Tibial nerve (tissue), 4 donors: ENCODE measurements at regions not wholly inside any gene's neighbourhood (a gene's known extent, or its start where the extent isn't known, plus 50 kb on each side); places are given as distances from the start of the nearest gene placed in this dataset.
"Not testable (repeated sequence)": the region's sequence is repeated elsewhere in the genome, so short reads cannot be mapped to it uniquely, and the experiment has no call there.

ENCODE experiments used
- DNase-seq, 2 donors: peaks; one replicate each; pipeline ENCODE4 v3.0.0-alpha.2; 2019; ENCODE audit warnings: low spot score in 2 of 2
- H3K27ac ChIP-seq, 4 donors: fragments of 200-600 bp; sonication (generic) in 3 of 4; one replicate each; pipeline ENCODE4 v1.5.1; 2017 to 2019; ENCODE audit warnings: mild to moderate bottlenecking in 1 of 4
- H3K27me3 ChIP-seq, 2 donors: fragments of 200-600 bp; sonication (generic) in 1 of 2; one replicate each; pipeline versions ENCODE4 v1.5.1 to v1.6.0; 2017 to 2019
- H3K36me3 ChIP-seq, 3 donors: fragments of 200-600 bp; sonication (generic); one replicate each; pipeline ENCODE4 v1.5.1; 2018 to 2019
- H3K4me1 ChIP-seq, 4 donors: fragments of 200-600 bp; sonication (generic) in 3 of 4; one replicate each; pipeline ENCODE4 v1.5.1; 2017 to 2019
- H3K4me3 ChIP-seq, 4 donors: fragments of 200-600 bp; sonication (generic) in 3 of 4; one replicate each; pipeline ENCODE4 v1.5.1; 2017 to 2019; ENCODE audit warnings: mild to moderate bottlenecking in 1 of 4, moderate library complexity in 1 of 4
- H3K9me3 ChIP-seq, 4 donors: fragments of 200-600 bp; sonication (generic) in 3 of 4; one replicate each; pipeline ENCODE4 v1.5.1; 2017 to 2019
- CTCF ChIP-seq, 5 experiments: fragments of 200-600 bp in 3 of 5; fragments of 450-650 bp in 2 of 5; sonication (generic) in 3 of 5; IDR thresholded peaks; one replicate each; pipeline ENCODE4 v1.5.1; 2016 to 2019; ENCODE audit warnings: antibody characterized with exemption in 5 of 5, mild to moderate bottlenecking in 3 of 5, moderate library complexity in 2 of 5
- EP300 ChIP-seq, 2 donors: sonication (generic); formaldehyde crosslinking; IDR thresholded peaks; one replicate each; pipeline ENCODE4 v1.6.1; 2017; ENCODE audit warnings: antibody characterized with exemption in 2 of 2, mild to moderate bottlenecking in 1 of 2
- POLR2A ChIP-seq, 2 donors: fragments of 450-650 bp; IDR thresholded peaks; one replicate each; pipeline ENCODE4 v1.6.1; 2017; ENCODE audit warnings: antibody characterized with exemption in 2 of 2, mild to moderate bottlenecking in 2 of 2, moderate library complexity in 2 of 2
- WGBS, 2 donors: methylation state at CpG; one replicate each; pipeline ENCODE4 v1.1.5; 2018; 5-methylcytosine and 5-hydroxymethylcytosine counted together

GRCh38 chr6:81534934-81535465 lies 217.5 kb downstream of the TENT5A start:
- TF ChIP-seq EP300 (IDR thresholded peaks at IDR 0.05) (no peak), CTCF (IDR thresholded peaks at IDR 0.05) (no peak), POLR2A (IDR thresholded peaks at IDR 0.05) (no peak)
- Histone ChIP-seq H3K4me3 (no peak overlapping the region), H3K27me3 (no peaks in the 10 kb centered on the region), H3K36me3 (no peaks in the 10 kb centered on the region), H3K27ac (no peak overlapping the region), H3K4me1 (no peaks in the 10 kb centered on the region), H3K9me3 (no peaks in the 10 kb centered on the region)
- no peak for DNase-seq
- 82 to 87% methylated on average over 2 of the region's 2 CpGs for WGBS, 2 donors

GRCh38 chr6:81531869-81532561 lies 220.5 kb downstream of the TENT5A start:
- no peak for DNase-seq
- no peak overlapping the region for H3K27ac ChIP-seq
- no peaks in the 10 kb centered on the region for H3K4me1 ChIP-seq
- H3K36me3 ChIP-seq, result no peaks in the 10 kb centered on the region
- no peaks in the 10 kb centered on the region for H3K27me3 ChIP-seq
- no peaks in the 10 kb centered on the region for H3K9me3 ChIP-seq
- TF ChIP-seq EP300 (IDR thresholded peaks at IDR 0.05), result no peak
- TF ChIP-seq POLR2A (IDR thresholded peaks at IDR 0.05), result no peak
- no peak for TF ChIP-seq CTCF (IDR thresholded peaks at IDR 0.05)
- WGBS, 2 donors, result 69 to 88% methylated on average over 3 of the region's 3 CpGs
- H3K4me3 ChIP-seq, result no peak overlapping the region

GRCh38 chr6:81517455-81517854 lies 235.0 kb downstream of the TENT5A start:
- Histone ChIP-seq H3K36me3 (no peaks in the 10 kb centered on the region), H3K27me3 (no peaks in the 10 kb centered on the region), H3K4me3 (no peak overlapping the region), H3K9me3 (no peaks in the 10 kb centered on the region), H3K4me1 (peaks cover 0 to 9% (median 0%) of the 10 kb centered on the region in 4 donors), H3K27ac (no peak overlapping the region)
- 72 to 86% methylated on average over 3 of the region's 3 CpGs for WGBS, 2 donors
- TF ChIP-seq EP300 (IDR thresholded peaks at IDR 0.05) (no peak), POLR2A (IDR thresholded peaks at IDR 0.05) (no peak), CTCF (IDR thresholded peaks at IDR 0.05) (no peak)
- DNase-seq, result no peak

GRCh38 chr6:81515562-81516453 lies 236.7 kb downstream of the TENT5A start:
- Histone ChIP-seq H3K4me1 (peaks cover 0 to 9% (median 0%) of the 10 kb centered on the region in 4 donors), H3K4me3 (peak overlapping the region in 1 of 4 donors; percentile 3), H3K27me3 (no peaks in the 10 kb centered on the region), H3K9me3 (no peaks in the 10 kb centered on the region), H3K27ac (peak overlapping the region in 2 of 4 donors; percentile 67 to 76), H3K36me3 (no peaks in the 10 kb centered on the region)
- peak in 1 of 2 donors; percentile 55 for TF ChIP-seq EP300 (IDR thresholded peaks at IDR 0.05)
- no peak for TF ChIP-seq POLR2A (IDR thresholded peaks at IDR 0.05)
- no peak for TF ChIP-seq CTCF (IDR thresholded peaks at IDR 0.05)
- DNase-seq, result no peak
- WGBS, 2 donors, result 40 to 48% methylated on average over 7 of the region's 7 CpGs

GRCh38 chr6:81514195-81514594 lies 238.3 kb downstream of the TENT5A start:
- H3K4me1 ChIP-seq, H3K4me3 ChIP-seq, H3K36me3 ChIP-seq, H3K9me3 ChIP-seq, H3K27ac ChIP-seq, H3K27me3 ChIP-seq, DNase-seq: not testable (repeated sequence)
- WGBS, 2 donors, result 89 to 90% methylated on average over 4 of the region's 4 CpGs
